ENCODE measurements at regions not wholly inside any gene's neighbourhood (a gene's known extent, or its start where the extent isn't known, plus 50 kb on each side); places are given as distances from the start of the nearest gene placed in this dataset.
"Not testable (repeated sequence)": the region's sequence is repeated elsewhere in the genome, so short reads cannot be mapped to it uniquely, and the experiment has no call there.

GRCh38 chr11:71370895-71371673, 77.1 kb downstream of the DHCR7 start:
- DNase-seq (ENCODE audit: low read depth) = no peak

GRCh38 chr11:71370020-71370747, 78.0 kb downstream of the DHCR7 start:
- DNase-seq (ENCODE audit: low read depth) = no peak
- TF ChIP-seq POLR2A (IDR thresholded peaks at IDR 0.05; ENCODE audit: extremely low read depth, insufficient read length) (no peak), CTCF (IDR thresholded peaks at IDR 0.05; ENCODE audit: low read depth, low read length) (no peak), MYC (IDR thresholded peaks at IDR 0.05; ENCODE audit: low read depth, low read length) (no peak), MAX (IDR thresholded peaks at IDR 0.05; ENCODE audit: low read depth, low read length) (no peak)
- no peak overlapping the region for H3K4me3 ChIP-seq (ENCODE audit: low read depth, low read length)

More at GRCh38 chr11:71370895-71371673, 77.1 kb downstream of the DHCR7 start:
- TF ChIP-seq POLR2A (IDR thresholded peaks at IDR 0.05; ENCODE audit: extremely low read depth, insufficient read length) (no peak), MAX (IDR thresholded peaks at IDR 0.05; ENCODE audit: low read depth, low read length) (no peak), CTCF (IDR thresholded peaks at IDR 0.05; ENCODE audit: low read depth, low read length) (peak; percentile 3), MYC (IDR thresholded peaks at IDR 0.05; ENCODE audit: low read depth, low read length) (no peak)
- H3K4me3 ChIP-seq (ENCODE audit: low read depth, low read length) = no peak overlapping the region

DNA sequence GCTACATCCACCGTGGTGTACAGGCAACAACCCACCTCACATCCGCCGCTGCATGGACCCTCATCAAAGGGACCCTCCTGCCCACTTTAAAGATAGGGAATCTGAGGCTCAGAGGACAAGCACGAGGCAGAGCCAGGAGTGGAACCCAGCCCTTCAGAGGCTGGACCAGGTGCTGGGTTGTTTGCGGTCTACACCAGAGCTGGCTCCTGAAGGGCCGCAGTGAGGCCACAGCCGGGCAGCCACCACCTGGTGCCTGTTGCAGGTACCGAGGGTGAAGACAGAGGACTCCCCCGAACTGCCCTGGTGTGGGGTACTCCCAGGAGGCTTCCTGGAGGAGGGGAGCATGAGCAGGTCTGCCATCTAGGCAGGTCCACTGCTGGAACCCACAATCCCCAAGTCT, 78.8 kb downstream of the DHCR7 start:
- DNase-seq (ENCODE audit: low read depth) = no peak
- H3K4me3 ChIP-seq (ENCODE audit: low read depth, low read length) = no peak overlapping the region
- TF ChIP-seq CTCF (IDR thresholded peaks at IDR 0.05; ENCODE audit: low read depth, low read length) (no peak), MAX (IDR thresholded peaks at IDR 0.05; ENCODE audit: low read depth, low read length) (no peak), MYC (IDR thresholded peaks at IDR 0.05; ENCODE audit: low read depth, low read length) (no peak), POLR2A (IDR thresholded peaks at IDR 0.05; ENCODE audit: extremely low read depth, insufficient read length) (no peak)

DNA sequence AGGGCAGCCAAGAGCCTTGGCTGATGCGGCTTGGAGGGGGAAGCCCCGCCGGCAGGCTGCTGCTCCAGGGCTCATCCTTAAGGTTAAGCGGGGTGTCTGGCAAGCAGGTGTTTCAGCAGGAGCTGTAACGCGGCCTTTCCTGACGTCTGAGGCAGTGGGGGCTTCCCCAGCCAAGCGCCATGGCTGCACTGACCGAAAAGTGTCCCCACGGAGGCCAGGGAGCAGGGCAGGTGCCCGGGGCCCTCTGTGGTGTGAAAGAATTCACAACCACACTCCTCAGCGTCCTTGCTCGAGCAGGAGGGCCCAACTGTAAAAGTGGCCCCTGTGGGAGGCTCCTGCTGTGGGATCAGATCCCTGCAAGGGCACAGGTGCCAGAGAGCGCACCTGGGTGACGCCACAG, 79.2 kb downstream of the DHCR7 start:
- no peak for TF ChIP-seq CTCF (IDR thresholded peaks at IDR 0.05; ENCODE audit: low read depth, low read length)
- TF ChIP-seq POLR2A (IDR thresholded peaks at IDR 0.05; ENCODE audit: extremely low read depth, insufficient read length) = no peak
- TF ChIP-seq MYC (IDR thresholded peaks at IDR 0.05; ENCODE audit: low read depth, low read length) = no peak
- no peak for TF ChIP-seq MAX (IDR thresholded peaks at IDR 0.05; ENCODE audit: low read depth, low read length)
- no peak overlapping the region for H3K4me3 ChIP-seq (ENCODE audit: low read depth, low read length)
- no peak for DNase-seq (ENCODE audit: low read depth)

- DNase-seq (ENCODE audit: low read depth) = no peak
- H3K4me3 ChIP-seq (ENCODE audit: low read depth, low read length) = no peak overlapping the region
- TF ChIP-seq CTCF (IDR thresholded peaks at IDR 0.05; ENCODE audit: low read depth, low read length) (no peak), POLR2A (IDR thresholded peaks at IDR 0.05; ENCODE audit: extremely low read depth, insufficient read length) (no peak), MAX (IDR thresholded peaks at IDR 0.05; ENCODE audit: low read depth, low read length) (no peak)
Observed at GRCh38 chr11:71367756-71368155, 80.4 kb downstream of the DHCR7 start.

DNA sequence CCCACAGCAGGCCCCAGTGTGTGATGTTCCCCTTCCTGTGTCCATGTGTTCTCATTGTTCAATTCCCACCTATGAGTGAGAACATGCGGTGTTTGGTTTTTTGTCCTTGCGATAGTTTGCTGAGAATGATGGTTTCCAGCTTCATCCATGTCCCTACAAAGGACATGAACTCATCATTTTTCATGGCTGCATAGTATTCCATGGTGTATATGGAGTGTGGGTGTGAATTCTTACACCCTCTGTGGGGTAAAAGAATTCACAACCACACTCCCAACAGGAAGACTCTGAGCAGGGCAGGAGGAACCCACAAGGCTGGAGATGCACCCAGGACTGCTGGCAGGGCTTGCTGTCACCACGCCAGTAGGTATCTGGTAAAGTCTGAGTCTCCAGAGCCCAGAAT, 80.9 kb downstream of the DHCR7 start:
- not testable (repeated sequence) for H3K4me3 ChIP-seq (ENCODE audit: low read depth, low read length); DNase-seq (ENCODE audit: low read depth)

Data from NB4 (cell line).